Activated T-helper 1 cell treated with anti-CD3 and anti-CD28 coated beads, Interleukin-2, amount 50 U/mL, for 16 hours (primary cell): ENCODE measurements at regions not wholly inside any gene's neighbourhood (a gene's known extent, or its start where the extent isn't known, plus 50 kb on each side); places are given as distances from the start of the nearest gene placed in this dataset.

Source experiments
- DNase-seq, 2 donors: peaks; one replicate each; pipeline ENCODE4 v3.0.0-alpha.2; 2020; ENCODE audit warnings: low read depth in 1 of 2, low spot score in 1 of 2

DNA sequence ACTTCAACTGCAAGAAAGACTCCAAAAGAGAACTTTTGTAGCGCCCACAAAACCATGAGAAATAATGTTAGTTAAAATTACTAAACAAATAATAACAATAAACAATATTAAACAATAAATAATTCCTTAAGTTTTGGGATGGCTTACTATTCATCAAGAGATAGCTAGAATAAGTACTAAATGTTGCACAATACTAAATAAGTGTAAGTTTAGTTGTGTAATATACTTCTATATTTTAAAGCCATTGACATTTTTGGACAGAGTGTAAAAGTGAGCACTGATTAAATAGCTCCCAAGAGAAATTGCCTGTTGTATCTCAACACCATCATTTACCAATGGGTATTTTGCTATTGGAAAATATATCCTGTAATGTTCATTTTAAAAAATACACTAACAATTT, 166.7 kb downstream of the ALG10 start:
- no peak for DNase-seq

DNA sequence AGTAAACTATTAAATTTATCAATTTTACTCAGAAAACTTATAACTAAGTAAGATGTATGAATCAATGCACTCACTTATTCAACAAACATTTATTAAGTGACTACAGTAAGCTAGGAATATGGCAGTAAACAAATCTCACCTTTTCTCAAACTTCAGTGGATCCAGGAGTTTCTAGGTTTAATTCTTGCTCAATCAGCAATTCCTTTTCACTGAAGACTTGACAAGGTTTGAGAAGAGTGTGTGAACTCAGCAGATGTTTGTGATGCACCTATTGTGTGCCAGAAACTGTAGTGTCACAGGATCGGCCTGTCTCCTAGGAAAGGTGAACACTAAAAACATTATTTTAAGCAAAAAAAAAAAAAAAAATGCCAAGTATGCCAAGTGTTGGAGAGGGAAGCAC, 167.8 kb downstream of the ALG10 start:
- DNase-seq = no peak

DNA sequence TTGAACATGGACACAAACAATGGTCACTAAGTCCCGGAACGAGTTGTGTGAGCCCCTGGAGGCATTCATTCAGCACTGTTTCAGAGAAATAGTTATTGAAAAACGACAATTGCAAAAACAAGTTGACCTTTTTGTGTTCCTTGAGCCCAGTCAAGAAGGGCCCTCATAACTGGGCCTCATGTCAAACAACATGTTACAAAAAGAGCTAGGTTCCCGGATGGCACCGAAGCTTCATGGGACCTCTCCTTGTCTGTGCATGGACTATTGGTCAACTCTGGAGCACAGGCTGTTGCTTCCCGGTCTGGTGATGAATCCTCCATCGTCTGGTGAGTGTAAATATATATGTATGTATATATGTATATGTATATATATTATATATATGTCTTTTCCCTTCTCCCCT, 176.6 kb downstream of the ALG10 start:
- no peak for DNase-seq

DNA sequence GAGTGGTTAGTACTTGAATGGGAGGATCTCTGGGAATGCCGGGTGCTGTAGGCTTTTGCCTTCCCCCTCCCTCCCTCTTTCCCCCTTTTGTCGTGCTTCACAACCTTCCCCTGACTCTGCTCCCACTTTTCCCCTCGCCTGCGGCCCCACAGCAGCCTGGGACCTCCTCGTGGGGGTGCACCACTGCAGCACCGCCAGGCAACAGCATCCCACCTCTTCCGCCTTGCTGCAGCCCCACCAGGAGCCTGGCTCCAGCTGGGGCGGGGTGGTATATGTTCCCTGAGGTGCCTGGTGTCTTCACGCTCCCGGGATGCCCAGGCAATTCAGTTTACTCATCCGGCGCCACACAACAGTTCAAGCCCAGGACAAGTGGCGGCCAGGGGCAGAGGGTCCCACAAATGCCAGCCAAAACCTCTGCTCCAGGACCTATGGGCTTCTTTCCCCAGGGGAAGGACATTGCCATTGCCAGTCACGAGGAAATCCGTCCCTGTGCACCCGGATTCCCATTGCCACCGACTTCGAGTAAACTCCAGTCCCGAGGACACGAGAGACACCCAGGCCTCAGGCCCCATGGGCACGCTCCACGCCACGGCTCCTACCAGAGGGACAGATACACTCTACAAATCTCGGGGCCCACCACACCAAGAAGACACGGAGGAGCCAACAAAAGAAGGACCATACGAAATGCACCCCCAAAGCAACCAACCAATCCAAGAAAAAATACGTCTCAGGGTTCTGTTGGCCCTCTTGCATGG, 181.7 kb downstream of the ALG10 start:
- DNase-seq = no peak

DNA sequence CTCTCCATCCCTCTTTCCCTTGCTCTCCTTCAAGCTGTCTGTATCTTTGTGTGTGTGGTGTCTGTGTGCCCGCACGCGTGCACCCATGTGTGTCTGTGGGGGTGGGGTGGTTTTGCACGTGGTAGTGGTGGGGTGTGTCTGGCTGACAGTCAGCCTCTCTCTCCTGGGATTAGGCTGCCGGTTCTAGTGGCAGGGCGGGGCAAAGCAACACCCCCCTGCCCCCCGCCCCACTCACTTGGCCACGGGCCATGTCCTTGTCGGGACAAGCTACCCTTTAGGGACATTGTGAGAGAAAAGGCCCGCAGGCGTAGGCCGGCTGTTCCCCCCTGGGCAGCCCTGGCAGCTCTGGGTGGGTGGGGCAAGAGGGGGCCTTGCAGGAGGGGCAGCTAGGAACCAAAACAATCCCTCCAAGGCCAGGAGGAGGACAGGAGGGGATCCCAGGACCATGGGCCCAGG, 182.6 kb downstream of the ALG10 start:
- DNase-seq = no peak

DNA sequence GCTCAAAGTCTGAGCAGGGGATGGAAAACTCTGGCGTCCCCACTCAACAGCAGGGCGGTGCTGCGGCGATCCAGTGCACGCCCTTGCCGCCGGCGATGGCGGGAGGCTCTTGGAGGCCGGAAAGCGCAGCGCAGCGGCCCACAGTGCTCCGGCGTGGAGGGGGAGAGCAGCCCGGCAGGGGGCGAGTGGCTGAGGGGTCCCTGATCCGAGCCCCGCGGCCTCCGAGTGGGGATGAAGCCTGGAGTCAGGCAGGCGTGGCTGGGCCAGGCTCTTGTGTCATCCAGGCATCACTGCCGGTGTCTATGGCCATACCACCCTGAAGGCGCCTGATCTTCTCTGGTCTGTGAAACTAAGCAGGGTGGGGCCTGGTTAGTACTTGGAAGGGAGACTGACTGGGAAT, 183.1 kb downstream of the ALG10 start:
- no peak for DNase-seq

DNA sequence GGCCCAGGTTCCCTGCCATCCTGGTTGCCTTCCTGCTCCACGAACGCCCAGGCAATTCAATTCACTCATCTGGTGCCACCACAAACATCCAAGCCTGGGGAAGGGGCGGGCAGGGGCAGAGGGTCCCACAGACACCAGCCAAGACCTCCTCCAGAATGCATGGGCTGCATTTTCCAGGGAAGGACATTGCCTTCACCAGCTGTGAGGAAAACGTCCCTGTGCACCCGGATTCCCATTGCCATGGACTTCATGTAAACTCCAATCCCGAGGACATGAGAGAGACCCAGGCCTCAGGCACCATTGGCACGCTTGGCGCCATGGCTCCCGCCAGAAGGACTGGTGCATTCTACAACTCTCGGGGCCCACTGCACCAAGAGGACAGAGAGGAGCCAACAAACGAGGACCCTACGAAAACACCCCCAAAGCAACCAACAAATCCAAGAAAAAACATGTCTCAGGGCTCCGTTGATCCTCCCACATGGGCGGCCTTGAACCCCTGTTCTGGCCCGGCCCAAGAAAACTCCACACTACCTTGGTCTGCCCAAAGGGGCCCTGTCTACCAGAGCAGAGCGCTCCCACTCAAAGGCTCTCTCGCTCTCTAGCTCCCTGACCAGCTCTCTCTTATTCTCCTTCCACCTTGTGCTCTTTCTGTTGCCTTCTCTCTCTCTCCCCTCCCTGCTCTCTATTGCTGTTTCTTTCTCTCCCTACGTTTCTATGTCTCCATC, 183.9 kb downstream of the ALG10 start:
- DNase-seq = no peak

DNA sequence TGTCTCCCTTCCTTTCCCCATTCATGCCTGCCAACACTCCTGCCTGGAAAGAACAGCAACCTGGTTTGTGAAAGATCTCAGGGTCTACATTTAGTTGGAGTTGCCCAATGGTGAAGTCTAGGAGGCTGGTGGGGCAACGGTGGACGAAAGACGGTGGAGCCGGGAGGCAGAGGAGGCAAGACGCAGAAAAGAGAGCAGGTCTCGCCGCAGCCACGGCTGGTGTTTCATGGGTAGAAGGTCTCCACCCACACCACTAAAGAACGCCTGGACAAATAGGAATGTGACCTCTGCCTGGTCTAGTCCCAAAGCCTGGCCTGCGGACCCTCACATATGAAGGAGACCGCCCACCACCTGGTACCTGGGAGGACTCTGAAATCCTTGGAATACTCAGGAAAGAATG, 185.6 kb downstream of the ALG10 start:
- no peak for DNase-seq

DNA sequence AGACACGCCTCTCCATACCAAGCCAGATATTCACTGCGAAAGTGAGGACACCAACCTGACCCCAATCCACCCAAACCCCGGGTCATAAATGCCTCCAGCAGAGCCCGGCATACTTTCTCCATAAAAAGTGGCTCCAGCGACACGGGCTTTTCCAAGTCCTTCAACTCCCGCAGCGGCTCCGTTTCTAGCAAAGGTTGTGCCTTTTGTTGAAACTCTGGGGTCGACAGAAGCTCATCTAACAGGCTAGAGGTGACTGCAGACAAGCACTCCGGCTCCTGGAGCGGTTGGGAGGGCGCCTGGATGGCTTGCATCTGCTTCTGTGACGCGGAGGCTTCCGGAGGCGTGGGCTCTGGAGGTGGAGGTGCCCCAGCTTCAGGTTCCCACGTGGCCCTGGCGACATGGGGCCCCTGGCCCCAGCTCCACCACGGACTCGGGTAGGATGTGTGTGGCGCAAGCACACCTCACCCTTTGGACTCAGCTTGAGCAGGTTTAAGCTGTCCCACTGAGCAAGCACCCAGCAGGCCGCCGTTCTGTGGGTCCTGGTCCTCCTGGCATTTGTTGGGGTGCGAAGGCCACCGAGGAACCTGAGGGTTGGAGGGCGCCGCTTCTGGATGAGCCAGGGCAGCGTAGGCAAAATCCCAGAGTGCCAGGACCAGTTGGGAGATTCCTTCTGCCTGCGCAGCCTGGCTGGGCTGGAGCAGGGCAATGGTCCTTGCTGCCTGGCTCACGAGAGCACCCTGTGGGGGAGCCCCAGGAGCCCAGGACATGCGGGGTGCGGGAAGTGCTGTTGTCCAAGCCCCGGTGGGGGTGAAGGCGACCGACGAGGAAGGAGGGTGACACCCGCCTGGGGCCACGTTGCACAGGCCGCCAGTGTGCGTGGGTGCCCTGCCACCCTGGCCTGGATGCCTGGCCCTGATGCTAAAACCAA, 186.3 kb downstream of the ALG10 start:
- no peak for DNase-seq

DNA sequence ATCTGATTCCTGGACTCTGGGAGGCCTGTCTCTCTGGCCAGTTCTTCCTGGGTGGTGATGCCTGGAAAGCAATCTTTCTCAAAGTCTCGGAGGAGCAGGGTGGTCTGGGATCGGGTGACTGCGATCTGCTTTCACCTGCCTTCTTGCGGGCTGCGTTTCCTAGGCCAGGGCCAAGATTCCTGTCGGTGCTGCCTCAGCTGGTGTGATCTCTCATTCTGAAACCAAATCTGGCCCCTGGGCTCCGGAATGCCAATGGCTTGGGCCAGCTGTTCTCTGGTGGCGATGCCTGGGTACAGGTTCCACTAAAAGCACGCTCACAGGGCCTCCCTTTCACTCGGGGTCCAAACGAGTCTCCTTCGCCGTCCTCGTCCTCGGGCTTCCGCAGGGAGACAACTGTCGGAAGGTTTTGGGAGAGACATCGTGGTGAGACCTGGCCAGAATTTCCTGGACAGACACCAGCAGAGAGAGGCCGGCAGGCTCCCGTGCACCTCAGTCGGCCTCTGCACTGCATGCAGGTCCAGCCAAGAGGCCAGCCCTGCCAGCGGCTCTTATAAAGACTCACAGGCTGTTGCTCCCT, 187.1 kb downstream of the ALG10 start:
- no peak for DNase-seq

DNA sequence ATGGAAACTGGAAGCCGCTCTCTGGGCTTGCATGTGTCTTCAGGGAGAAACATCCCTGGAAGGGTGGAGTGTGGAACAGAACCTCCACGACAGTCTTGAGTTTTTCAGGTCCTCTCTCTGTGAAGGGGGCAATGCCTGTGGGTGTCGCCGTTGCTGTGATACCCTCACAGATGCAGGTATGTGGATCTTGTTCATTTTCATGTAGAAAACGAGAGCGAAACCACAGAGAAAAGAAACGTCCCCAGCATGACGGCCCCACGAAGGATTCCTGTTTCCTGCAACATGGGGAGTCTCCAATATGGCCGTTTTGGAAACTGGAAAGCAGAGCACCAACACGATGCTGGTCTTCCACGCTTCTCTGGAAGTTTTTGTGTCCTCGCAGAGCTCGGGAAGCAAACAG, 187.9 kb downstream of the ALG10 start:
- DNase-seq = no peak

DNA sequence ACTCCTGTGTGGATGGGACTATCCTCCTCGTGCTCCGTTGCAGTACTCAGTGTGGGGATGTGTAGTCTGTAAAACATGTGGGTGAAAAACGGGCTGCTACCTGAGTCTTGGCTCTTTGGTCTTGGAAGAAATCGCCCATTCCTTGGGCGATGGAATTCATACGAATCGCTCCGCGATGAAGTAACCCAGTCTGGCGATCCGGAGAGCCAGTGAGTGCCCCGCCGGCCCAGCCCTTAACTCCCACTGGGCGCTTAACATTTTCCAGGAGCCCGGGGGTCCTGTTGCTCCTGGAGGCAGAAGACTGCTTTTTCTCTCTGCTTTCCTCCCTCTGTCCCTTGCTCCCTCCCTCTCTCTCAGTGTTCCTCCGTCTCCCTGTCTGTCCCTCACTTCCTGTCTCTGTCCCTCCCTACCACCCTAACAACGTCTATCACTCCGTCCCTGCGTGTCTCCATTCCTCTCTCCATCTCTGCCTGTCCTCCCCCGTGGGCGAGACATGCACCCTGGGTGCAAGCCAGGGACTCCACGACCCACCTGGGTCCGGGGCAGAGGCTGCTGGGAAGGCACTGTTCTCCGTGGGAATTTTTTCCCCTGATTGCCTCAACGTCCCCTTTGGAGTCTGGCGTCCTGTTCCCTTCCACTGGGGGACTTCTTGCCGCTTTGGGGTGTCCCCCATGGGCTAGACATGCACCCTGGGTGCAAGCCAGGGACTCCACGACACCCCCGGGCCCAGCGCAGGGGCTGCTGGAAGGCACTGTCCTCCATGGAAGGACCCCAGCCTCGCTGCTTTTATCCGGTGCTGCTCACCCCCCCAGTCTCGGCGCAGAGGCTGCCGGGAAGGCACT, 188.6 kb downstream of the ALG10 start:
- no peak for DNase-seq

DNA sequence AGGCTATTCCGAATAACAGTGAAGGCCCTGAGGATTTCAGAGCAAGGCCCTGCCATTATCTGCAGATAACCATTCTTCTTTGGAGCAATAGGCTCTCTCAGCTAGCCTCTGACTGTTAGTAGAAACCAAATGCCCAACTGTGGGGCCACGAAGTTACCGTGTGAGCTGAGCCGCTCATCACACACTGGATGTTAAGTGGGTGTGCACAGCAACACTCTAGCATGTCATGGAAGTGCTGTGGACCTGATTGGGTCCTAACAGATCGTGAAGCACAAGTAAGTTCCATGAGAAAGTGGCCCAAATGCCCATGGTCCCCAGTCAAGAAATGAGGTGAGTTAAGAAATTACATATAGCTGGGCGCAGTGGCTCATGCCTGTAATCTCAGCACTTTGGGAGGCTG, 190.4 kb downstream of the ALG10 start:
- no peak for DNase-seq

DNA sequence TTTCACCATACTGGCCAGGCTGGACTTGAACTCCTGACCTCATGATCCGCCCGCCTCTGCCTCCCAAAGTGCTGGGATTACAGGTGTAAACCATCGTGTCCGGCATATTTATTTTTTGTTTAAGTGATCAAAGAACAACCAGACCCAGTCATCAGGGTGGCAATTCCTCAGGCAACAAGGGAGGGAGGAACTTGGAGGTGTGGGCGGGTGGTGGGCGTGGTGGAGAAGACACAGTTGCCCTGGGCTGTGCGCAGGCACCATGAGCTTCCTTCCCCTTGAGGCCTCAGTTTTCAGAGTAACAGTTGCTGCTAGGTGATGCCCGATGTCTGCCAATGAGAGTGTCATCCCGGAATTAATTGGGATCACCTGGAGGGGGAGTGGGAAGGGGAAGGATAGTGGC, 191.7 kb downstream of the ALG10 start:
- DNase-seq = no peak

DNA sequence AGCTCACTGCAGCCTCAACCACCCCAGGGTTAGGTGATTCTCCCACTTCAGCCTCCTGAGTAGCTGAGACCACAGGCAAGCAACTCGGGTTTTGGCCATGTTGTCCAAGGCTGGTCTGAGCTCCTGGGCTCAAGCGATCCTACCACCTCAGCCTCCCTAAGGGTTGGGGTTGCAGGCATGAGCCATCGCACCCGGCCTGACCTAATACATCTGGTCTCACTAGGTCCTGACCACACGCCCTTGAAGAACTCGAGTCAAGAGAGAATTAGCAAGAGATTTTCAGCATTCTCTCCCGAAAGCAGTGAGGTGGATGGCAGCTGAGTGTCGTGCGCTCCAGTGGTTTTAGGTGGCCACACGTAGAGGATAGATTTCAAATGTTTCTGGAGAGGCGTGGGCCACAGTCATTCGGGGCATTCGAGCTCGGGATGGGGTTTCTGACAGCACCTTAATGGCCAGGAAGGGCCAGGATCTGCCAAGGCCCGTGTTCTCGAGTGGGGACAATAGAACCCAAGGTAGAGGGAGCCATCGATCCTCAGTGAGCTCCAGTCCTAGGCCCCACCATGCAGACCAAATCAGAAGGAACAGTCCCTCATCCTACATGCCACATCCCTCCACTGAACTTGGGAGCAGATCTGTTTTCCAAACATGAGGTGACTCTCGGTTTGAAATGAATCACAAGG, 193.1 kb downstream of the ALG10 start:
- no peak for DNase-seq

DNA sequence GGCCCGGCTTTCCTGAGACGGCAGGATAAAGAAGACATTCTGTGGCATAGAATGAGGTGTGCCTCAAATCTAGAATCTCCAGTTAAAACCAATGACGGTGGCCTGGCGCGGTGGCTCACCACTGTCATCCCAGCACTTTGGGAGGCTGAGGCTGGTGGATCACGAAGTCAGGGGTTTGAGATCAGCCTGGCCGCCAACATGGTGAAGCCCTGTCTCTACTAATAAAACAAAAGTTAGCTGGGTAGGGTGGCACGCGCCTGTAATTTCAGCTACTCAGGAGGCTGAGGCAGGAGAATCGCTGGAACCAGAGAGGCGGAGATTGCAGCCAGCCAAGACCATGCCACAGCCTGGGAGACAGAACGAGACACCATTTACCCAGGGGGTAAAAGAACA, 193.6 kb downstream of the ALG10 start:
- no peak for DNase-seq

DNA sequence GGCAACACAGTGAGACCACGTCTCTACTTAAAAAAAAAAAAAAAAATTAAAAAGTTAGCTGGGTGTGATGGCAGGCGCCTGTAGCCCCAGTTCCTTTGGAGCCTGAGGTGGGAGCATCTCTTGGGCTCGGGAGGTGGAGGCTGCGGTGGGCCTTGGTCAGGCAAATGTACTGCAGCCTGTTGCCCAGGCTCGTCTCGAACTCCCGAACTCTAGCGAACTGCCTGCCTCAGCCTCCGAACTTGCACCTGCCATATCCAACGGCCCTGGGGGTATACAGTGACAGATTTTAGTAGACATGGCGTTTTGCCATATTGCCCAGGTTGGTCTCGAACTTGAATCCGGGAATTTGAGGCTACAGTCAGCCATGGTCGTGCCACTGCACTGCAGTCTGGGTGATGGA, 195.4 kb downstream of the ALG10 start:
- no peak for DNase-seq

DNA sequence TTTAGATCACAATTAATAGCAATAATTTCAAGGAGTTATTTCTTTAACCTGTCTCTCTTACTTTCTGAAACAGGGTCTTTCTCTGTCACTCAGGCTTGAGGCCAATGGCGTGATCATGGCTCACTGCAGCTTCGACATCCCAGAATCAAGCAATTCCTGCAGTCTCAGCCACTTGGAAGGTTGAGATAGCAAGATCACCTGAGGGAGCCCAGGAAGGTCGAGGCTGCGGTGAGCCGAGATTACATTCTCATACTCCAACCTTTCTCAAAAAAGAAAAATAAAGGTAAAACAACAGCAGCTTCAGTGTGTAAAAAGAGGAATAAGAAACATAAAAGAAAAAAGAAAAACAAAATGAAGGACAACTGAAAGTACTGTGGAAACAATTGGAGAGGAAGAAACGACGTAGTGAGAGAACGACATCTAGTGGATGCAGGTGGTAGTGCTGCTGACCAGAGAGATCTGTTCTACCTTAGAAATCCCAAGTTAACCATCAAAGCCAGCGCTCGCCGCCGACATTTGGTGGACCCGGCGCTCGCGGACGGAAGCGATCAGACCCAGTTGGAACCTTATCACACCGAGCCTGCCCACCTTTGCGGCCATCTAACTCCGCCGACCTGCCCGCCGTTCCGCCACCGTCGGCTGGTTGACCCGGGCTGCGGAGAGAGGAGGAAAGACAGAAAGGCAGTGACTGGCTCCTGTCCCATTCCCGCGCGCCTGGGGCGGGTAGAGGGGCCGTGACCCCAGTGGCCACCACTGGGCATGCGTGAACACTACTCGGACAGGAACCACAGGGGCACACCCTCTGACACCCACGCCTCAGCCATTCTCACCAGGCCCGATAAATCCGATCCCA, 196.1 kb downstream of the ALG10 start:
- peak; percentile 30 to 32 for DNase-seq
